SK-N-SH (cell line): ENCODE measurements at regions not wholly inside any gene's neighbourhood (a gene's known extent, or its start where the extent isn't known, plus 50 kb on each side); places are given as distances from the start of the nearest gene placed in this dataset.

Source experiments
- CTCF ChIA-PET: fragments of 300-600, 350-600 bp; formaldehyde crosslinking; extraction: SDS; loops from one replicate; lab custom pipeline; 2021; lab: Yijun Ruan, JAX
- POLR2A ChIA-PET: fragments of 350-600 bp; sonication (Branson Sonifier 250); formaldehyde crosslinking; extraction: SDS; loops from one replicate; lab custom pipeline; 2020; ENCODE audit warnings: antibody characterized with exemption, inconsistent platforms; lab: Yijun Ruan, JAX
- DNase-seq: peaks from one replicate; pipeline ENCODE4 v3.0.0; 2012
- H2AFZ ChIP-seq: fragments of 200-600 bp; sonication (generic); 2 replicates; pipeline ENCODE4 v1.8.1; 2016; ENCODE audit warnings: antibody characterized with exemption, mild to moderate bottlenecking, low read depth
- H3F3A ChIP-seq: fragments of 200-600 bp; sonication (generic); replicated peaks from 2 replicates; pipeline ENCODE3; 2016; ENCODE audit warnings: antibody characterized with exemption, mild to moderate bottlenecking; ENCODE audit not compliant: insufficient read depth
- H3K27ac ChIP-seq, 2 experiments: fragments of 200-500 bp in 1 of 2; fragments of 200-600 bp in 1 of 2; sonication (Bioruptor generic) in 1 of 2; sonication (generic), shearing (Covaris generic) in 1 of 2; 2 replicates each; pipeline versions ENCODE4 v1.5.1 to v1.6.1; 2014 to 2016; ENCODE audit warnings: low read depth in 2 of 2, inconsistent platforms in 1 of 2, low read length in 1 of 2, mild to moderate bottlenecking in 1 of 2, mixed read lengths in 1 of 2
- H3K27me3 ChIP-seq: fragments of 200-600 bp; sonication (generic), shearing (Covaris generic); 2 replicates; pipeline ENCODE4 v1.6.1; 2016; ENCODE audit warnings: mixed run types; ENCODE audit not compliant: insufficient read depth
- H3K36me3 ChIP-seq, 2 experiments: fragments of 200-500 bp in 1 of 2; fragments of 200-600 bp in 1 of 2; sonication (Bioruptor generic) in 1 of 2; sonication (generic) in 1 of 2; replicated peaks in 1 of 2; 2 replicates each; pipeline versions ENCODE3 to v1.5.1; 2014 to 2016; ENCODE audit warnings: low read length in 1 of 2, mild to moderate bottlenecking in 1 of 2; ENCODE audit not compliant: insufficient read depth in 2 of 2, control insufficient read depth in 1 of 2
- H3K4me1 ChIP-seq, 2 experiments: fragments of 200-500 bp in 1 of 2; fragments of 200-600 bp in 1 of 2; sonication (Bioruptor generic) in 1 of 2; sonication (generic), shearing (Covaris generic) in 1 of 2; 2 replicates each; pipeline versions ENCODE4 v1.5.1 to v1.6.1; 2014 to 2016; ENCODE audit warnings: low read depth in 1 of 2, low read length in 1 of 2, mixed run types in 1 of 2; ENCODE audit not compliant: insufficient read depth in 2 of 2, control insufficient read depth in 1 of 2
- H3K4me2 ChIP-seq: fragments of 200-600 bp; sonication (generic), shearing (Covaris generic); 2 replicates; pipeline ENCODE4 v1.6.1; 2017; ENCODE audit warnings: mixed run types
- H3K4me3 ChIP-seq, 2 experiments: fragments of 200-500 bp in 1 of 2; fragments of 200-600 bp in 1 of 2; sonication (Bioruptor generic) in 1 of 2; sonication (generic), shearing (Covaris generic) in 1 of 2; 2 replicates each; pipeline versions ENCODE4 v1.5.1 to v1.8.1; 2014 to 2016; ENCODE audit warnings: low read depth in 2 of 2, inconsistent platforms in 1 of 2, low read length in 1 of 2, mild to moderate bottlenecking in 1 of 2, mixed read lengths in 1 of 2, moderate library complexity in 1 of 2
- H3K79me2 ChIP-seq: fragments of 200-600 bp; sonication (generic); 2 replicates; pipeline ENCODE4 v1.8.1; 2017; ENCODE audit warnings: mild to moderate bottlenecking; ENCODE audit not compliant: insufficient read depth
- H3K9ac ChIP-seq: fragments of 200-600 bp; sonication (generic); 2 replicates; pipeline ENCODE4 v1.6.1; 2017; ENCODE audit warnings: mixed run types
- H3K9me2 ChIP-seq: fragments of 200-600 bp; sonication (generic); 2 replicates; pipeline ENCODE4 v1.6.1; 2017; ENCODE audit warnings: mixed run types
- H3K9me3 ChIP-seq: fragments of 200-600 bp; sonication (generic); 2 replicates; pipeline ENCODE4 v1.6.1; 2017; ENCODE audit warnings: mixed run types, mild to moderate bottlenecking, moderate library complexity
- H4K20me1 ChIP-seq: fragments of 200-600 bp; sonication (generic); 2 replicates; pipeline ENCODE4 v1.6.1; 2017; ENCODE audit warnings: mild to moderate bottlenecking, mixed run types; ENCODE audit not compliant: insufficient read depth
- EP300 ChIP-seq, 2 experiments: IDR thresholded peaks; 2 replicates each; pipeline versions ENCODE4 v1.4.0 to v1.6.1; 2012; ENCODE audit warnings: borderline replicate concordance in 1 of 2, low read depth in 1 of 2, low read length in 1 of 2
- FOSL2 ChIP-seq: IDR thresholded peaks from 2 replicates; pipeline ENCODE4 v1.4.0; 2012; ENCODE audit warnings: low read depth, mild to moderate bottlenecking, moderate library complexity, borderline replicate concordance
- FOXJ3 ChIP-seq: sonication (generic); formaldehyde crosslinking; IDR thresholded peaks from 2 replicates; pipeline ENCODE4 v1.5.1; 2020; ENCODE audit warnings: mild to moderate bottlenecking, missing genetic modification reagents
- GATA2 ChIP-seq: sonication (generic); formaldehyde crosslinking; IDR thresholded peaks from 2 replicates; pipeline ENCODE4 v1.5.0; 2020; ENCODE audit warnings: mild to moderate bottlenecking, missing genetic modification reagents
- MAX ChIP-seq: IDR thresholded peaks from 2 replicates; pipeline ENCODE4 v1.4.0; 2012; ENCODE audit warnings: low read depth
- MEF2A ChIP-seq: IDR thresholded peaks from 2 replicates; pipeline ENCODE4 v1.4.0; 2012; ENCODE audit warnings: low read depth, borderline replicate concordance
- MXI1 ChIP-seq: IDR thresholded peaks from 2 replicates; pipeline ENCODE4 v1.6.1; 2012; ENCODE audit warnings: mild to moderate bottlenecking, low read depth, low read length, improper control_type of control experiment
- NRF1 ChIP-seq: IDR thresholded peaks from 2 replicates; pipeline ENCODE4 v1.6.1; 2012; ENCODE audit warnings: low read depth, mild to moderate bottlenecking, low read length
- POLR2AphosphoS5 ChIP-seq: IDR thresholded peaks from 2 replicates; pipeline ENCODE4 v1.6.1; 2012; ENCODE audit warnings: low read depth, low read length
- RCOR1 ChIP-seq: fragments of 150-350 bp; IDR thresholded peaks from 2 replicates; pipeline ENCODE4 v1.6.1; 2017; ENCODE audit warnings: antibody characterized with exemption, low read length
- SIN3A ChIP-seq: IDR thresholded peaks from 2 replicates; pipeline ENCODE4 v1.6.1; 2012; ENCODE audit warnings: low read depth, mild to moderate bottlenecking, low read length, moderate library complexity, borderline replicate concordance
- SMC3 ChIP-seq: IDR thresholded peaks from 2 replicates; pipeline ENCODE4 v1.6.1; 2012; ENCODE audit warnings: low read depth, low read length, improper control_type of control experiment
- TCF12 ChIP-seq: IDR thresholded peaks from 2 replicates; pipeline ENCODE4 v1.4.0; 2012
- TEAD4 ChIP-seq: IDR thresholded peaks from 2 replicates; pipeline ENCODE4 v1.4.0; 2012; ENCODE audit warnings: mild to moderate bottlenecking, borderline replicate concordance; ENCODE audit not compliant: insufficient read depth
- YY1 ChIP-seq: IDR thresholded peaks from 2 replicates; pipeline ENCODE4 v1.4.0; 2012; ENCODE audit warnings: low read depth, mild to moderate bottlenecking
- WGBS: methylation state at CpG from one replicate; pipeline ENCODE4 v1.1.6; 2017; ENCODE audit warnings: low lambda C conversion rate; 5-methylcytosine and 5-hydroxymethylcytosine counted together
- TF ChIP-seq, protein P1 (sequence below): IDR thresholded peaks from 2 replicates; pipeline ENCODE4; 2012
- TF ChIP-seq, protein P2 (sequence below): fragments of 150-350 bp; IDR thresholded peaks from 2 replicates; pipeline ENCODE4 v1.6.1; 2017; ENCODE audit warnings: antibody characterized with exemption, low read length, low read depth, borderline replicate concordance

- WGBS: 70% methylated on average over 5 of the region's 6 CpGs
- H3K27me3 ChIP-seq: no peaks in the 10 kb centered on the region
- ChIA-PET POLR2A (no interaction called here), CTCF (interaction anchor here (0.9 kb wide), 1 partner anchor 10 kb away, joined by 5 read pairs; no protein-coding TSS in a partner anchor)
- H3K4me2 ChIP-seq: no peak overlapping the region
- H3K9ac ChIP-seq: no peak overlapping the region
- no peak overlapping the region for H3K4me3 ChIP-seq
- H3K9me2 ChIP-seq: no peaks in the 10 kb centered on the region
- no peak overlapping the region for H2AFZ ChIP-seq
- no peaks in the 10 kb centered on the region for H3F3A ChIP-seq
- no peak overlapping the region for H3K27ac ChIP-seq
- TF ChIP-seq NRF1 (no peak), RCOR1 (no peak), MXI1 (no peak)
- no peaks in the 10 kb centered on the region for H3K36me3 ChIP-seq
- H3K9me3 ChIP-seq: no peaks in the 10 kb centered on the region
- no peaks in the 10 kb centered on the region for H4K20me1 ChIP-seq
- no peak for DNase-seq
- H3K79me2 ChIP-seq: no peaks in the 10 kb centered on the region
- no peaks in the 10 kb centered on the region; a peak in 1 of 4 replicates for H3K4me1 ChIP-seq
Observed at GRCh38 chr2:200089756-200090109, 134.4 kb downstream of the MAIP1 start.

DNA sequence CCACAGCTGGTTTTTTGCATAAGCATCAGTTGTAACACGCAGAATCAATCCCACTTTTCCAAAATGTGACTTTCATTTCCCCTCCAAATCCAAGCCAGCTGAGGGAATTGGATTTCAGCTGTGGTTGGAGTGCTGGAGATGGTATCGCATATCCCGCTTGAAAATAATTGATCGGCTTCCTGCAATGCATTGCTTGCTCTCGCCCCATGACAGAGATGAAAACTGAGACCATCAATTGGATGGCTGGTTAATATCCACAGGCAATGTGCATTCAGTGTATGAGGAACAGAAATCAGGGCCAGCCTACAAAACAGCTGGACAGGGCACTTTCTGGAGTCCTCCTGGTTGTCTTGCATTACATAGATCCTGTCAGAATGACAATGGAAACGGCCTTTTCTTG, 135.3 kb downstream of the MAIP1 start:
- no peaks in the 10 kb centered on the region for H4K20me1 ChIP-seq
- H3K4me3 ChIP-seq: no peak overlapping the region
- no peaks in the 10 kb centered on the region for H3K27me3 ChIP-seq
- DNase-seq: no peak
- no peak overlapping the region for H3K9ac ChIP-seq
- H3K79me2 ChIP-seq: no peaks in the 10 kb centered on the region
- 67% methylated on average over 6 of the region's 6 CpGs for WGBS
- no peak for TF ChIP-seq POLR2AphosphoS5
- TF ChIP-seq NRF1: no peak
- no peak for TF ChIP-seq MXI1
- no peak for TF ChIP-seq FOSL2
- TF ChIP-seq SIN3A: no peak
- TF ChIP-seq, protein P1, sequence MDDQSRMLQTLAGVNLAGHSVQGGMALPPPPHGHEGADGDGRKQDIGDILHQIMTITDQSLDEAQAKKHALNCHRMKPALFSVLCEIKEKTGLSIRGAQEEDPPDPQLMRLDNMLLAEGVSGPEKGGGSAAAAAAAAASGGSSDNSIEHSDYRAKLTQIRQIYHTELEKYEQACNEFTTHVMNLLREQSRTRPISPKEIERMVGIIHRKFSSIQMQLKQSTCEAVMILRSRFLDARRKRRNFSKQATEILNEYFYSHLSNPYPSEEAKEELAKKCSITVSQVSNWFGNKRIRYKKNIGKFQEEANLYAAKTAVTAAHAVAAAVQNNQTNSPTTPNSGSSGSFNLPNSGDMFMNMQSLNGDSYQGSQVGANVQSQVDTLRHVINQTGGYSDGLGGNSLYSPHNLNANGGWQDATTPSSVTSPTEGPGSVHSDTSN: no peak
- TF ChIP-seq EP300 (IDR thresholded peaks at IDR 0.05; ENCODE audit: borderline replicate concordance in 1 of 2, low read depth in 1 of 2, low read length in 1 of 2): no peak
- TF ChIP-seq TCF12: no peak
- no peak for TF ChIP-seq GATA2 (CRISPR knock-in tag)
- TF ChIP-seq MEF2A: no peak
- H3K27ac ChIP-seq: no peak overlapping the region
- no peak overlapping the region for H2AFZ ChIP-seq
- no peak overlapping the region for H3K4me2 ChIP-seq
- ChIA-PET POLR2A (no interaction called here), CTCF (interaction anchor here (0.9 to 1.0 kb wide), 2 partner anchors 11 to 110 kb away, joined by 3 to 5 read pairs; no protein-coding TSS in a partner anchor)
- H3K9me3 ChIP-seq: no peaks in the 10 kb centered on the region
- no peaks in the 10 kb centered on the region; a peak in 1 of 4 replicates for H3K4me1 ChIP-seq
- no peaks in the 10 kb centered on the region for H3F3A ChIP-seq
- no peaks in the 10 kb centered on the region for H3K9me2 ChIP-seq
- no peaks in the 10 kb centered on the region for H3K36me3 ChIP-seq

DNA sequence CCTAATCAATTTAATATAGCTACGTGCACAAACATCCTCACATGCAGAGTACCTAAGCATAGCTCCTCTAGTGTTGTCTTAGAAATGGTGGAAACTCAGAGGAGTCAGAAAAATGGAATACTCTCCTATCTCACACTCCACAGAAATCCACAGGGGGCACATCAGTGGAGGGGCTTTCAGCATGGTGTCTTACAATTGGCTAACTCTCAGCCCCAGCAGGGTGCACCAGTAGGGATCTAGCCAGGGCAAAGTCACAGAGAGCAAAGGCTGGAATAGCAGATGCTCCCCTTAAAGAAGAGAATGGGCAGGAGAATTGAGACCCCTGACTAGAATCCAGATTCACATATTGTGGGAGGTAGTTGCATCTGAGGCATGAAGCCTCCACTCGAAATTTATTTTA, 135.7 kb downstream of the MAIP1 start:
- Histone ChIP-seq H3K9me2 (no peaks in the 10 kb centered on the region), H4K20me1 (no peaks in the 10 kb centered on the region), H3K9ac (no peak overlapping the region), H3K9me3 (no peaks in the 10 kb centered on the region), H3K4me1 (no peaks in the 10 kb centered on the region; a peak in 1 of 4 replicates), H3F3A (no peaks in the 10 kb centered on the region), H3K27ac (no peak overlapping the region), H3K79me2 (no peaks in the 10 kb centered on the region), H3K36me3 (no peaks in the 10 kb centered on the region), H3K4me3 (no peak overlapping the region), H3K4me2 (no peak overlapping the region), H2AFZ (no peak overlapping the region), H3K27me3 (no peaks in the 10 kb centered on the region)
- WGBS: 18% methylated on average over 2 of the region's 2 CpGs
- ChIA-PET POLR2A (no interaction called here), CTCF (interaction anchor here (1.0 kb wide), 1 partner anchor 111 kb away, joined by 3 read pairs; no protein-coding TSS in a partner anchor)
- no peak for DNase-seq
- TF ChIP-seq FOSL2: no peak
- no peak for TF ChIP-seq TCF12
- no peak for TF ChIP-seq YY1
- no peak for TF ChIP-seq TEAD4
- TF ChIP-seq, protein P2, sequence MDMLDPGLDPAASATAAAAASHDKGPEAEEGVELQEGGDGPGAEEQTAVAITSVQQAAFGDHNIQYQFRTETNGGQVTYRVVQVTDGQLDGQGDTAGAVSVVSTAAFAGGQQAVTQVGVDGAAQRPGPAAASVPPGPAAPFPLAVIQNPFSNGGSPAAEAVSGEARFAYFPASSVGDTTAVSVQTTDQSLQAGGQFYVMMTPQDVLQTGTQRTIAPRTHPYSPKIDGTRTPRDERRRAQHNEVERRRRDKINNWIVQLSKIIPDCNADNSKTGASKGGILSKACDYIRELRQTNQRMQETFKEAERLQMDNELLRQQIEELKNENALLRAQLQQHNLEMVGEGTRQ: no peak
- no peak for TF ChIP-seq MAX
- TF ChIP-seq FOXJ3 (CRISPR knock-in tag): no peak
- no peak for TF ChIP-seq SMC3
- TF ChIP-seq EP300 (IDR thresholded peaks at IDR 0.05; ENCODE audit: borderline replicate concordance in 1 of 2, low read depth in 1 of 2, low read length in 1 of 2): no peak
